GM12878 (cell line): ENCODE measurements at regions not wholly inside any gene's neighbourhood (a gene's known extent, or its start where the extent isn't known, plus 50 kb on each side); places are given as distances from the start of the nearest gene placed in this dataset.

Source experiments
- ATAC-seq: fragments of 200-7000 bp; cut with Tn5 transposase; 3 replicates; pipeline ENCODE4 v1.9.1; 2020; ENCODE audit warnings: mild to moderate bottlenecking, moderate library complexity
- BruUV-seq: library from RNA; stranded (reverse); fragments of 400-500 nt; replicated peaks from 2 replicates; lab custom pipeline; 2021; lab: Mats Ljungman, UMichigan
- CTCF ChIA-PET: fragments of 300-600 bp; sonication (Branson Sonifier 250); formaldehyde crosslinking; extraction: SDS; loops from one replicate; lab custom pipeline; 2021; ENCODE audit warnings: inconsistent platforms; lab: Yijun Ruan, JAX
- POLR2A ChIA-PET: fragments of 350-600 bp; formaldehyde crosslinking; extraction: SDS; loops from one replicate; lab custom pipeline; 2021; ENCODE audit warnings: inconsistent platforms; lab: Charles Lee
- RAD21 ChIA-PET: fragments of 300-600 bp; sonication (Branson Sonifier 250); formaldehyde crosslinking; loops from one replicate; lab custom pipeline; 2023; ENCODE audit warnings: antibody characterized with exemption; ENCODE audit not compliant: unreplicated experiment; lab: Charles Lee
- SMC1A ChIA-PET: fragments of 300-600 bp; sonication (Branson Sonifier 250); formaldehyde crosslinking; loops from one replicate; lab custom pipeline; 2023; ENCODE audit not compliant: unreplicated experiment, uncharacterized antibody; lab: Charles Lee
- DNase-seq: peaks from one replicate; pipeline ENCODE4 v3.0.0-alpha.2; 2011; ENCODE audit warnings: low read depth, low spot score
- FAIRE-seq: peaks from 3 replicates; lab custom pipeline; 2011; peaks lifted over from hg19 to GRCh38; lab: Jason Lieb, UNC
- H2AFZ ChIP-seq: 2 replicates; pipeline ENCODE4 v1.6.0; 2011; ENCODE audit warnings: low read depth, low read length, control low read depth; ENCODE audit not compliant: control insufficient read depth
- H3K27ac ChIP-seq: 2 replicates; pipeline ENCODE4 v1.5.1; 2011; ENCODE audit warnings: control low read depth; ENCODE audit not compliant: control insufficient read depth, insufficient read depth
- H3K27me3 ChIP-seq, 2 experiments: replicated peaks in 1 of 2; 2 replicates each; pipeline versions ENCODE4 v1.6.0 to v1.6.1; 2011; ENCODE audit warnings: low read length in 1 of 2; ENCODE audit not compliant: control insufficient read depth in 2 of 2, insufficient read depth in 2 of 2
- H3K36me3 ChIP-seq, 2 experiments: 2 replicates each; pipeline ENCODE4 v1.5.1; 2011; ENCODE audit warnings: low read length in 1 of 2; ENCODE audit not compliant: control insufficient read depth in 2 of 2, insufficient read depth in 2 of 2
- H3K4me1 ChIP-seq: 2 replicates; pipeline ENCODE4 v1.6.1; 2011; ENCODE audit warnings: mild to moderate bottlenecking, low read length, moderate library complexity, mixed read lengths; ENCODE audit not compliant: control insufficient read depth, insufficient read depth
- H3K4me2 ChIP-seq: 2 replicates; pipeline ENCODE4 v1.6.0; 2011; ENCODE audit warnings: control low read depth; ENCODE audit not compliant: control insufficient read depth, insufficient read depth
- H3K4me3 ChIP-seq: fragments of 200-600 bp; sonication (generic); 2 replicates; pipeline ENCODE4 v1.5.1; 2016
- H3K79me2 ChIP-seq: 2 replicates; pipeline ENCODE4 v1.6.0; 2011; ENCODE audit warnings: low read length; ENCODE audit not compliant: control insufficient read depth, insufficient read depth
- H3K9ac ChIP-seq: 2 replicates; pipeline ENCODE4 v1.8.0; 2011; ENCODE audit warnings: low read length, control low read depth, mixed read lengths; ENCODE audit not compliant: control insufficient read depth, insufficient read depth
- H3K9me3 ChIP-seq: replicated peaks from 3 replicates; pipeline ENCODE4 v1.5.1; 2011; ENCODE audit warnings: mild to moderate bottlenecking, low read length; ENCODE audit not compliant: control insufficient read depth, insufficient read depth
- H4K20me1 ChIP-seq: 2 replicates; pipeline ENCODE4 v1.6.0; 2011; ENCODE audit not compliant: control insufficient read depth, insufficient read depth
- ATF7 ChIP-seq: fragments of 450-650 bp; IDR thresholded peaks from 2 replicates; pipeline ENCODE4 v1.6.1; 2016; ENCODE audit warnings: low read depth, mild to moderate bottlenecking
- BRCA1 ChIP-seq: IDR thresholded peaks from 2 replicates; pipeline ENCODE4 v1.6.1; 2011; ENCODE audit warnings: low read depth, low read length, improper control_type of control experiment
- CBX5 ChIP-seq: sonication (generic); IDR thresholded peaks from 2 replicates; pipeline ENCODE4 v1.6.1; 2016; ENCODE audit warnings: low read depth, moderate library complexity, mild to moderate bottlenecking, inconsistent platforms
- CEBPB ChIP-seq, 2 experiments: fragments of 150-350 bp in 1 of 2; IDR thresholded peaks; 2 replicates each; pipeline ENCODE4 v1.6.1; 2012 to 2014; ENCODE audit warnings: low read depth in 2 of 2, low read length in 2 of 2, borderline replicate concordance in 1 of 2, inconsistent platforms in 1 of 2
- ELK1 ChIP-seq: IDR thresholded peaks from 2 replicates; pipeline ENCODE4 v1.6.1; 2012; ENCODE audit warnings: low read depth, low read length, improper control_type of control experiment
- HDAC2 ChIP-seq: fragments of 200-600 bp; sonication (generic); IDR thresholded peaks from 2 replicates; pipeline ENCODE4 v1.6.1; 2017
- IKZF2 ChIP-seq, 2 experiments: fragments of 450-650 bp; IDR thresholded peaks; 2 replicates each; pipeline ENCODE4 v1.6.1; 2017; ENCODE audit warnings: mild to moderate bottlenecking in 2 of 2, moderate library complexity in 2 of 2
- JUNB ChIP-seq: IDR thresholded peaks from 2 replicates; pipeline ENCODE4 v1.6.1; 2016; ENCODE audit warnings: antibody characterized with exemption, mild to moderate bottlenecking
- NR2F1 ChIP-seq: fragments of 450-650 bp; conservative IDR thresholded peaks from 2 replicates; pipeline ENCODE4 v1.6.1; 2017; ENCODE audit warnings: mild to moderate bottlenecking
- PML ChIP-seq: IDR thresholded peaks from 2 replicates; pipeline ENCODE4 v1.6.1; 2012; ENCODE audit warnings: low read length, inconsistent platforms
- POLR2AphosphoS5 ChIP-seq: IDR thresholded peaks from 2 replicates; pipeline ENCODE4 v1.6.1; 2011; ENCODE audit warnings: mild to moderate bottlenecking, low read length, inconsistent platforms
- RAD21 ChIP-seq: IDR thresholded peaks from 2 replicates; pipeline ENCODE4 v1.6.1; 2011; ENCODE audit warnings: mild to moderate bottlenecking, low read depth, low read length, moderate library complexity; ENCODE audit not compliant: insufficient read depth
- RELB ChIP-seq: fragments of 450-650 bp; IDR thresholded peaks from 2 replicates; pipeline ENCODE4 v1.6.1; 2017; ENCODE audit warnings: low read depth, mild to moderate bottlenecking, moderate library complexity
- SIN3A ChIP-seq: IDR thresholded peaks from 2 replicates; pipeline ENCODE4 v1.6.1; 2012; ENCODE audit warnings: low read depth, low read length, improper control_type of control experiment
- SP1 ChIP-seq: IDR thresholded peaks from one replicate; pipeline ENCODE4 v1.6.1; 2011; ENCODE audit warnings: low read depth, low read length
- YY1 ChIP-seq: IDR thresholded peaks from 2 replicates; pipeline ENCODE4 v1.6.1; 2011; ENCODE audit warnings: low read depth, mild to moderate bottlenecking, low read length
- ZSCAN29 ChIP-seq: fragments of 450-650 bp; IDR thresholded peaks from 2 replicates; pipeline ENCODE4 v1.6.1; 2017; ENCODE audit warnings: mild to moderate bottlenecking, moderate library complexity
- WGBS: methylation state at CpG from one replicate; pipeline ENCODE4 v1.1.6; 2016; ENCODE audit warnings: low lambda C conversion rate; ENCODE audit not compliant: insufficient replicate concordance, insufficient coverage; ENCODE audit errors: missing lambda C conversion rate; 5-methylcytosine and 5-hydroxymethylcytosine counted together
- in situ Hi-C: fragments of 300-500 bp; cut with MboI; formaldehyde crosslinking; loops from 9 replicates; pipeline ENCODE4 v1.14.3; 2018; ENCODE audit warnings: mixed read lengths
- intact Hi-C: fragments of 100-400 bp; cut with micrococcal nuclease; formaldehyde crosslinking; loops from one replicate; pipeline ENCODE4 v1.14.2; 2022; ENCODE audit not compliant: unreplicated experiment
- TF ChIP-seq, protein P1 (sequence below): fragments of 450-650 bp; IDR thresholded peaks from 2 replicates; pipeline ENCODE4 v1.6.1; 2014; ENCODE audit warnings: mild to moderate bottlenecking

- no peak for TF ChIP-seq RELB
- TF ChIP-seq, protein P1, sequence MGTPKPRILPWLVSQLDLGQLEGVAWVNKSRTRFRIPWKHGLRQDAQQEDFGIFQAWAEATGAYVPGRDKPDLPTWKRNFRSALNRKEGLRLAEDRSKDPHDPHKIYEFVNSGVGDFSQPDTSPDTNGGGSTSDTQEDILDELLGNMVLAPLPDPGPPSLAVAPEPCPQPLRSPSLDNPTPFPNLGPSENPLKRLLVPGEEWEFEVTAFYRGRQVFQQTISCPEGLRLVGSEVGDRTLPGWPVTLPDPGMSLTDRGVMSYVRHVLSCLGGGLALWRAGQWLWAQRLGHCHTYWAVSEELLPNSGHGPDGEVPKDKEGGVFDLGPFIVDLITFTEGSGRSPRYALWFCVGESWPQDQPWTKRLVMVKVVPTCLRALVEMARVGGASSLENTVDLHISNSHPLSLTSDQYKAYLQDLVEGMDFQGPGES = no peak
- no peak for TF ChIP-seq BRCA1
- TF ChIP-seq ZSCAN29 = no peak
- TF ChIP-seq POLR2AphosphoS5 = no peak
- TF ChIP-seq HDAC2 = no peak
- no peak for TF ChIP-seq CEBPB (IDR thresholded peaks at IDR 0.05; ENCODE audit: borderline replicate concordance in 1 of 2, low read depth in 2 of 2, low read length in 2 of 2)
Observed at GRCh38 chr16:54568906-54569807, 282.6 kb upstream of the IRX3 start (continued).

GRCh38 chr16:54564841-54565240 is 278.3 kb upstream of the IRX3 start:
- Histone ChIP-seq H3K4me1 (no peaks in the 10 kb centered on the region), H2AFZ (no peak overlapping the region), H3K27me3 (no peaks in the 10 kb centered on the region), H3K9ac (no peak overlapping the region), H3K79me2 (no peaks in the 10 kb centered on the region), H3K4me3 (no peak overlapping the region), H4K20me1 (no peaks in the 10 kb centered on the region), H3K9me3 (no peaks in the 10 kb centered on the region), H3K4me2 (no peak overlapping the region), H3K27ac (no peak overlapping the region), H3K36me3 (no peaks in the 10 kb centered on the region)
- intact Hi-C loops (no loop called here), in situ Hi-C loops (no loop called here)
- ChIA-PET RAD21 (no interaction called here), POLR2A (no interaction called here), CTCF (no interaction called here), SMC1A (interaction anchor here (0.5 kb wide), 1 partner anchor 99 kb away, joined by 4 read pairs; no protein-coding TSS in a partner anchor)
- BruUV-seq = no TSS peak
- ATAC-seq (no peak), DNase-seq (no peak), FAIRE-seq (no peak)
- WGBS = 4% methylated on average over 4 of the region's 4 CpGs
- TF ChIP-seq SP1 = no peak
- TF ChIP-seq NR2F1 = no peak
- no peak for TF ChIP-seq RAD21
- no peak for TF ChIP-seq ATF7
- TF ChIP-seq CBX5 = no peak
- TF ChIP-seq JUNB = no peak
- no peak for TF ChIP-seq PML
- no peak for TF ChIP-seq ELK1
- TF ChIP-seq IKZF2 (IDR thresholded peaks at IDR 0.05) = no peak
- TF ChIP-seq SIN3A = no peak
- TF ChIP-seq YY1 = no peak
